GM20000 (cell line): ENCODE measurements at regions not wholly inside any gene's neighbourhood (a gene's known extent, or its start where the extent isn't known, plus 50 kb on each side); places are given as distances from the start of the nearest gene placed in this dataset.

Experiments used
- DNase-seq: peaks from one replicate; pipeline ENCODE4 v3.0.0; 2012; ENCODE audit warnings: low spot score
- CTCF ChIP-seq: IDR thresholded peaks from 2 replicates; pipeline ENCODE4 v1.5.1; 2012; ENCODE audit warnings: mild to moderate bottlenecking, control low read depth; ENCODE audit errors: extremely low read depth, missing control alignments

- no peak for DNase-seq
- no peak for TF ChIP-seq CTCF
Observed at GRCh38 chr4:95898226-95898625, 58.3 kb downstream of the PDHA2 start.

GRCh38 chr4:95909211-95909610, 69.3 kb downstream of the PDHA2 start:
- TF ChIP-seq CTCF = no peak

GRCh38 chr4:95910749-95911148, 70.9 kb downstream of the PDHA2 start:
- no peak for DNase-seq
- TF ChIP-seq CTCF = no peak

More at GRCh38 chr4:95909211-95909610, 69.3 kb downstream of the PDHA2 start:
- DNase-seq = no peak

GRCh38 chr4:95921470-95921869, 81.6 kb downstream of the PDHA2 start:
- no peak for TF ChIP-seq CTCF
- no peak for DNase-seq

- TF ChIP-seq CTCF = no peak
- no peak for DNase-seq
Observed at GRCh38 chr4:95929448-95930064, 89.7 kb downstream of the PDHA2 start.

GRCh38 chr4:95939141-95939540, 99.2 kb downstream of the PDHA2 start:
- DNase-seq = no peak
- TF ChIP-seq CTCF = no peak

- DNase-seq = no peak
- no peak for TF ChIP-seq CTCF
Observed at GRCh38 chr4:95949136-95949765, 109.4 kb downstream of the PDHA2 start.
